Osteocyte (in vitro differentiated cells): ENCODE measurements at regions not wholly inside any gene's neighbourhood (a gene's known extent, or its start where the extent isn't known, plus 50 kb on each side); places are given as distances from the start of the nearest gene placed in this dataset.
"Not testable (repeated sequence)": the region's sequence is repeated elsewhere in the genome, so short reads cannot be mapped to it uniquely, and the experiment has no call there.

ENCODE experiments used
- DNase-seq: peaks from one replicate; pipeline ENCODE4 v3.0.0; 2021; ENCODE audit warnings: mixed read lengths; ENCODE audit not compliant: unreplicated experiment; ENCODE audit errors: extremely low spot score
- H3K27ac Mint-ChIP-seq: one replicate; pipeline ENCODE4 v1.8.0; 2021; ENCODE audit warnings: mild to moderate bottlenecking, mixed read lengths; ENCODE audit not compliant: unreplicated experiment
- H3K27me3 Mint-ChIP-seq: one replicate; pipeline ENCODE4 v1.8.0; 2021; ENCODE audit warnings: mixed read lengths; ENCODE audit not compliant: unreplicated experiment
- H3K36me3 Mint-ChIP-seq: one replicate; pipeline ENCODE4 v1.8.0; 2021; ENCODE audit warnings: mixed read lengths; ENCODE audit not compliant: unreplicated experiment
- H3K4me1 Mint-ChIP-seq: one replicate; pipeline ENCODE4 v1.8.0; 2021; ENCODE audit warnings: mixed read lengths; ENCODE audit not compliant: unreplicated experiment
- H3K4me3 Mint-ChIP-seq: one replicate; pipeline ENCODE4 v1.8.0; 2021; ENCODE audit warnings: mild to moderate bottlenecking, moderate library complexity, mixed read lengths; ENCODE audit not compliant: unreplicated experiment
- H3K9me3 Mint-ChIP-seq: one replicate; pipeline ENCODE4 v1.8.0; 2021; ENCODE audit warnings: mixed read lengths; ENCODE audit not compliant: unreplicated experiment
- TF ChIP-seq, protein P1 (sequence below): fragments of 200-600 bp; sonication (generic); IDR thresholded peaks from 2 replicates; pipeline ENCODE4 v1.5.0; 2021; ENCODE audit warnings: antibody characterized with exemption, mild to moderate bottlenecking, moderate library complexity

DNA sequence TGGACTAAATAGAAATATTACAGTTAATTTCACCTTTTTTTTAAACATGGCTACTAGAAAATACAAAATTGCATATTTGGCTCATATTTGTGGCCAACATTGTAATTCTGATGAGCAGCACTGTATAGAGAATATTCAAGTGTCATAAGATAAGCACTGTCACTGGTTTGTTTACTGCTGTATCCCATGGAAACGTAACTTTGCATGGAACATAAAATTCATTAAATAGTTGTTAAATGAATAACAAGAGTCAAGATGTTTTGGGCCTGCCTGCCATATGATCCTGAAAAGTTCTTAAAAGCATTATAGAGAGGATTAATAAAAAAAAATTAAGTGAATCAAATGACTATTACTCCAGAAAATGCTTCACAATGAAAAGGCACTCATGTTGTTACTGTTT, 763.7 kb upstream of the CRIM1 start:
- H3K9me3 Mint-ChIP-seq, result peaks cover 11% of the 10 kb centered on the region
- peaks cover 10% of the 10 kb centered on the region for H3K27me3 Mint-ChIP-seq
- TF ChIP-seq, protein P1, sequence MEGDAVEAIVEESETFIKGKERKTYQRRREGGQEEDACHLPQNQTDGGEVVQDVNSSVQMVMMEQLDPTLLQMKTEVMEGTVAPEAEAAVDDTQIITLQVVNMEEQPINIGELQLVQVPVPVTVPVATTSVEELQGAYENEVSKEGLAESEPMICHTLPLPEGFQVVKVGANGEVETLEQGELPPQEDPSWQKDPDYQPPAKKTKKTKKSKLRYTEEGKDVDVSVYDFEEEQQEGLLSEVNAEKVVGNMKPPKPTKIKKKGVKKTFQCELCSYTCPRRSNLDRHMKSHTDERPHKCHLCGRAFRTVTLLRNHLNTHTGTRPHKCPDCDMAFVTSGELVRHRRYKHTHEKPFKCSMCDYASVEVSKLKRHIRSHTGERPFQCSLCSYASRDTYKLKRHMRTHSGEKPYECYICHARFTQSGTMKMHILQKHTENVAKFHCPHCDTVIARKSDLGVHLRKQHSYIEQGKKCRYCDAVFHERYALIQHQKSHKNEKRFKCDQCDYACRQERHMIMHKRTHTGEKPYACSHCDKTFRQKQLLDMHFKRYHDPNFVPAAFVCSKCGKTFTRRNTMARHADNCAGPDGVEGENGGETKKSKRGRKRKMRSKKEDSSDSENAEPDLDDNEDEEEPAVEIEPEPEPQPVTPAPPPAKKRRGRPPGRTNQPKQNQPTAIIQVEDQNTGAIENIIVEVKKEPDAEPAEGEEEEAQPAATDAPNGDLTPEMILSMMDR, result no peak
- H3K27ac Mint-ChIP-seq, result no peak overlapping the region
- no peak for DNase-seq
- no peak overlapping the region for H3K4me3 Mint-ChIP-seq
- H3K36me3 Mint-ChIP-seq, result no peaks in the 10 kb centered on the region
- no peaks in the 10 kb centered on the region for H3K4me1 Mint-ChIP-seq

DNA sequence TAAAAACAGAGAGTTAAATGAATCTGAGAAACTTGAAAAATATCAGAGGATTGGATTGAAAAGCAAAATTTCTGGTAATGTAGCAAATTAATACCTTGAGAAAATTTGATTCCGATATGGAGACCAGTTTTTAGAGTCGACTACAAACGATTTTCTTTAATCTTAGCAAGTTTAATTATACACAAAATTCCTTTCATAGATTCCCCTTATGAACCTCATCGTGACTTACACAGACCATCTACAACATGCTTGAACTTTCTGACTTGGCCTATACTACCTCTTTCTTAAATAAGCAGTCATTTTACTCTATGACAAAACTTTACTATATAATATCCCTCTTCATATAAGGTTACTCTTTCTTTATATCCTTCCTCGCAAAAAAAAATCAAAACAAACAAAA, 769.6 kb upstream of the CRIM1 start:
- Mint-ChIP-seq H3K4me1 (no peaks in the 10 kb centered on the region), H3K4me3 (no peak overlapping the region), H3K36me3 (no peaks in the 10 kb centered on the region), H3K27me3 (peaks cover under 1% of the 10 kb centered on the region), H3K27ac (no peak overlapping the region), H3K9me3 (peaks cover 27% of the 10 kb centered on the region)
- DNase-seq, result no peak
- TF ChIP-seq, protein P1, result no peak

DNA sequence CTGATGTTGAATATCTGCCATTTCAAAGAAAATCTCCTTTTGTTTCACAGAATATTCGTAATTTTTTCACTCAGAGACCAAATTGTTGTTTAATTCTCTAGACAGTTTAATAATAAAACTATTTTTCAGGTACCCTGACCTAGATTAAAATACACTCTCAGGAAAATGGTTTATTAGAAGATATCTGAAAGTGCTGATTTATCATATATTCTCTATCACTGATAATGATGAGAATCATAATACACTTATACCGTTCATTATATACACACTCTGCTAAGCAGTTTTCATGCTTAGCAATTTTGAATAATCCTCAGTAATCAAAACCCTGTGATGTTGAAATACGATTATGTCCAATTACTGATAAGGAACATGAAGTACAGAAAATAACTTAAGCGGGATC, 772.9 kb upstream of the CRIM1 start:
- no peak for DNase-seq
- no peaks in the 10 kb centered on the region for H3K36me3 Mint-ChIP-seq
- H3K27me3 Mint-ChIP-seq, result peaks cover 12% of the 10 kb centered on the region
- TF ChIP-seq, protein P1, result no peak
- no peak overlapping the region for H3K4me3 Mint-ChIP-seq
- peaks cover 23% of the 10 kb centered on the region for H3K9me3 Mint-ChIP-seq
- H3K27ac Mint-ChIP-seq, result no peak overlapping the region
- peaks cover 1% of the 10 kb centered on the region for H3K4me1 Mint-ChIP-seq

DNA sequence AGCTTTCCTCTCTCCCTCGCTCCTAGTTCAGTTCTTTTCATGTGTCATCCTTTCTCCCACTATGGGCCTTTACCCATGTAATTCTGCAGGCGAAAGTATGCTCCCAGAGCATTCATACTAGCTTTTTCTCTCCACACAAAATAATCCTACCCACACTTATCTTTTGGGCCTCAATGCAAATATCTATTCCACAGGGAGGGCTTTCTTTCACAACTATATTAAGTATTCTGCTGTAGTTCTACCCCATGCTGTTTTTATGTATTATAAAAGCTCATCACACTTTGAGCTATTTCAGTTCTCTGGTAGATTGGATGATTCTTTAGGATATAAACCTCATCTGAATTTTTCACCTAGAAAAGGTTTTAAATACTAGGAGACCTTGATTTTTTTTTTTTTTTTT, 774.6 kb upstream of the CRIM1 start:
- DNase-seq, result no peak
- no peak overlapping the region for H3K4me3 Mint-ChIP-seq
- no peak overlapping the region for H3K27ac Mint-ChIP-seq
- peaks cover 3% of the 10 kb centered on the region for H3K4me1 Mint-ChIP-seq
- no peaks in the 10 kb centered on the region for H3K36me3 Mint-ChIP-seq
- peaks cover 6% of the 10 kb centered on the region for H3K9me3 Mint-ChIP-seq
- TF ChIP-seq, protein P1, result no peak
- H3K27me3 Mint-ChIP-seq, result peaks cover 15% of the 10 kb centered on the region

DNA sequence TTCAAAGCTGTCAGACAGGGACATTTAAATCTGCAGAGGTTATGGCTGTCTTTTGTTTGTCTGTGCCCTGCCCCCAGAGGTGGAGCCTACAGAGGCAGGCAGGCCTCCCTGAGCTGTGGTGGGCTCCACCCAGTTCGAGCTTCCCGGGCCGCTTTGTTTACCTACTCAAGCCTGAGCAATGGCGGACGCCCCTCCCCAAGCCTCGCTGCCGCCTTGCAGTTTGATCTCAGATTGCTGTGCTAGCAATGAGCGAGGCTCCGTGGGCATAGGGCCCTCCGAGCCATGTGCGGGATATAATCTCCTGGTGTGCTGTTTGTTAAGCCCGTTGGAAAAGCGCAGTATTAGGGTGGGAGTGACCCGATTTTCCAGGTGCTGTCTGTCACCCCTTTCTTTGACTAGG, 787.0 kb upstream of the CRIM1 start:
- H3K4me3 Mint-ChIP-seq, H3K4me1 Mint-ChIP-seq, H3K27ac Mint-ChIP-seq, DNase-seq, H3K9me3 Mint-ChIP-seq, H3K36me3 Mint-ChIP-seq: not testable (repeated sequence)
- peaks cover 14% of the 10 kb centered on the region for H3K27me3 Mint-ChIP-seq

DNA sequence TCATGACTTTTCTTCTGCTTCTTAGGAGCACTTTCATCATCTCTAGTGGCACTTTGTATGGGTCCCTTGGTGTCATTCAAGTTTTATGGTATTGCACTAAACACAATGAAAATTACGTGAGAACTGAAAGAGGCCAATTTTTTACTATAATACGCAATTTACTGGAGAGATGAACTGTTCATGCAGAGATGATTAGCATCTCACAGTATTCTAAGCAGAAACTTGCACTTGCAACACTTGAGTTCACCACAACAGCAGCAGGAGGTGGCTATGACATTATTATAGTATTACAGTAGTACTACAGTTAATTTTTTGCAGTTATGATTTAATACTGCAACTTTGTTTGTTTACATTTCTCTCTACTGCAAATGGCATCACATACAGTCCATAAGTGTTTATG, 793.1 kb upstream of the CRIM1 start:
- H3K36me3 Mint-ChIP-seq, result no peaks in the 10 kb centered on the region
- H3K4me1 Mint-ChIP-seq, result no peaks in the 10 kb centered on the region
- no peak overlapping the region for H3K4me3 Mint-ChIP-seq
- no peak overlapping the region for H3K27ac Mint-ChIP-seq
- DNase-seq, result no peak
- TF ChIP-seq, protein P1, result no peak
- H3K9me3 Mint-ChIP-seq, result no peaks in the 10 kb centered on the region
- peaks cover 12% of the 10 kb centered on the region for H3K27me3 Mint-ChIP-seq
